Testis (tissue), 2 donors: ENCODE measurements at regions not wholly inside any gene's neighbourhood (a gene's known extent, or its start where the extent isn't known, plus 50 kb on each side); places are given as distances from the start of the nearest gene placed in this dataset.

Source experiments
- CTCF ChIP-seq, 3 experiments: fragments of 450-650 bp in 2 of 3; fragments of 200-600 bp in 1 of 3; sonication (generic) in 1 of 3; IDR thresholded peaks; one replicate each; pipeline ENCODE4 v1.5.1; 2016 to 2019; ENCODE audit warnings: antibody characterized with exemption in 3 of 3, mild to moderate bottlenecking in 2 of 3, moderate library complexity in 1 of 3
- POLR2A ChIP-seq: fragments of 450-650 bp; IDR thresholded peaks from one replicate; pipeline ENCODE4 v1.6.1; 2017; ENCODE audit warnings: antibody characterized with exemption, mild to moderate bottlenecking, moderate library complexity

GRCh38 chr2:56449449-56449860 is 265.7 kb downstream of the CCDC85A start:
- TF ChIP-seq CTCF (IDR thresholded peaks at IDR 0.05) (no peak), POLR2A (no peak)
